HEK293 (cell line): ENCODE measurements at regions not wholly inside any gene's neighbourhood (a gene's known extent, or its start where the extent isn't known, plus 50 kb on each side); places are given as distances from the start of the nearest gene placed in this dataset.

Experiments
- CTCF ChIA-PET: fragments of 350-600 bp; formaldehyde crosslinking; extraction: SDS; loops from one replicate; lab custom pipeline; 2021; ENCODE audit warnings: antibody characterized with exemption; lab: Yijun Ruan, JAX
- POLR2A ChIA-PET: fragments of 300-600 bp; formaldehyde crosslinking; extraction: SDS; loops from one replicate; lab custom pipeline; 2020; ENCODE audit warnings: antibody characterized with exemption, inconsistent platforms; lab: Yijun Ruan, JAX
- H3K27ac ChIP-seq: fragments of 200-500 bp; sonication (Bioruptor generic); 2 replicates; pipeline ENCODE4 v1.5.1; 2014; ENCODE audit warnings: low read depth, low read length, control low read depth, inconsistent platforms; ENCODE audit errors: extremely low read depth
- H3K36me3 ChIP-seq, 2 experiments: fragments of 200-500 bp in 1 of 2; sonication (Bioruptor generic) in 1 of 2; 1 replicate in 1 of 2; 2 replicates in 1 of 2; pipeline ENCODE4 v1.5.1; 2014 to 2017; ENCODE audit warnings: inconsistent platforms in 2 of 2, low read length in 2 of 2; ENCODE audit not compliant: control insufficient read depth in 2 of 2, insufficient read depth in 1 of 2
- H3K4me1 ChIP-seq: fragments of 200-500 bp; sonication (Bioruptor generic); 2 replicates; pipeline ENCODE4 v1.5.1; 2014; ENCODE audit warnings: mild to moderate bottlenecking, low read length, inconsistent platforms; ENCODE audit not compliant: control insufficient read depth, insufficient read depth
- H3K4me3 ChIP-seq: 2 replicates; pipeline ENCODE4 v1.5.1; 2011; ENCODE audit warnings: low read depth, mild to moderate bottlenecking, control low read depth, low read length, moderate library complexity
- H3K9me3 ChIP-seq: fragments of 200-500 bp; sonication (Bioruptor generic); 2 replicates; pipeline ENCODE4 v1.5.1; 2014; ENCODE audit warnings: low read depth, low read length, inconsistent platforms; ENCODE audit not compliant: control insufficient read depth, insufficient read depth
- ATF2 ChIP-seq: fragments of 450-650 bp; formaldehyde crosslinking; IDR thresholded peaks from 2 replicates; pipeline ENCODE4 v1.5.1; 2016; ENCODE audit warnings: missing biosample characterization, missing genetic modification characterization, low read depth
- HOXD13 ChIP-seq: sonication (generic); formaldehyde crosslinking; IDR thresholded peaks from 2 replicates; pipeline ENCODE4 v1.8.0; 2022; ENCODE audit warnings: missing genetic modification reagents, borderline replicate concordance
- INSM2 ChIP-seq: fragments of 450-650 bp; formaldehyde crosslinking; IDR thresholded peaks from 2 replicates; pipeline ENCODE4 v1.5.1; 2016; ENCODE audit warnings: missing biosample characterization, missing genetic modification characterization
- KLF1 ChIP-seq: fragments of 450-650 bp; formaldehyde crosslinking; IDR thresholded peaks from 2 replicates; pipeline ENCODE4 v1.5.1; 2016; ENCODE audit warnings: missing biosample characterization, missing genetic modification characterization
- OSR2 ChIP-seq: fragments of 450-650 bp; formaldehyde crosslinking; IDR thresholded peaks from 2 replicates; pipeline ENCODE4 v1.5.1; 2016; ENCODE audit warnings: missing biosample characterization, missing genetic modification characterization
- PRDM1 ChIP-seq: fragments of 450-650 bp; formaldehyde crosslinking; IDR thresholded peaks from 2 replicates; pipeline ENCODE4; 2016; ENCODE audit warnings: missing biosample characterization, missing genetic modification characterization
- PRDM10 ChIP-seq: fragments of 450-650 bp; formaldehyde crosslinking; IDR thresholded peaks from 2 replicates; pipeline ENCODE4 v1.5.1; 2016; ENCODE audit warnings: missing biosample characterization, missing genetic modification characterization
- PRDM6 ChIP-seq: fragments of 450-650 bp; formaldehyde crosslinking; IDR thresholded peaks from 2 replicates; pipeline ENCODE4 v1.5.1; 2017; ENCODE audit warnings: missing biosample characterization, missing genetic modification characterization
- SCRT1 ChIP-seq: fragments of 450-650 bp; formaldehyde crosslinking; IDR thresholded peaks from 2 replicates; pipeline ENCODE4 v1.5.1; 2016; ENCODE audit warnings: missing biosample characterization, missing genetic modification characterization, borderline replicate concordance
- SCRT2 ChIP-seq: fragments of 450-650 bp; formaldehyde crosslinking; IDR thresholded peaks from 2 replicates; pipeline ENCODE4 v1.5.1; 2016; ENCODE audit warnings: missing biosample characterization, missing genetic modification characterization
- WT1 ChIP-seq: fragments of 450-650 bp; formaldehyde crosslinking; IDR thresholded peaks from 2 replicates; pipeline ENCODE4 v1.5.1; 2016; ENCODE audit warnings: missing biosample characterization, missing genetic modification characterization
- ZBTB26 ChIP-seq: fragments of 450-650 bp; formaldehyde crosslinking; optimal IDR thresholded peaks from 2 replicates; pipeline ENCODE3; 2016; ENCODE audit warnings: missing biosample characterization, mild to moderate bottlenecking, missing genetic modification characterization
- ZNF133 ChIP-seq: fragments of 450-650 bp; formaldehyde crosslinking; IDR thresholded peaks from 2 replicates; pipeline ENCODE4 v1.5.1; 2016; ENCODE audit warnings: missing biosample characterization, missing genetic modification characterization
- ZNF302 ChIP-seq: fragments of 450-650 bp; formaldehyde crosslinking; IDR thresholded peaks from 2 replicates; pipeline ENCODE4 v1.5.1; 2016; ENCODE audit warnings: missing biosample characterization, missing genetic modification characterization, low read depth
- ZNF341 ChIP-seq: fragments of 450-650 bp; formaldehyde crosslinking; IDR thresholded peaks from 2 replicates; pipeline ENCODE4; 2016; ENCODE audit warnings: low read depth, missing biosample characterization, missing genetic modification characterization
- ZNF398 ChIP-seq: fragments of 450-650 bp; formaldehyde crosslinking; IDR thresholded peaks from 2 replicates; pipeline ENCODE4 v1.5.1; 2017; ENCODE audit warnings: missing biosample characterization, missing genetic modification characterization
- ZNF449 ChIP-seq: fragments of 450-650 bp; formaldehyde crosslinking; IDR thresholded peaks from 2 replicates; pipeline ENCODE4 v1.5.1; 2017; ENCODE audit warnings: missing biosample characterization, mild to moderate bottlenecking, missing genetic modification characterization, moderate library complexity
- ZNF548 ChIP-seq: fragments of 450-650 bp; formaldehyde crosslinking; IDR thresholded peaks from 2 replicates; pipeline ENCODE4 v1.5.1; 2016; ENCODE audit warnings: missing biosample characterization, missing genetic modification characterization
- ZNF830 ChIP-seq: fragments of 450-650 bp; IDR thresholded peaks from 2 replicates; pipeline ENCODE4 v1.5.0; 2018; ENCODE audit warnings: missing biosample characterization, missing genetic modification characterization, low read depth, mild to moderate bottlenecking, moderate library complexity
- ZXDB ChIP-seq: fragments of 450-650 bp; formaldehyde crosslinking; IDR thresholded peaks from 2 replicates; pipeline ENCODE4 v1.5.1; 2016; ENCODE audit warnings: missing biosample characterization, missing genetic modification characterization

- POLR2A ChIA-PET = interaction anchor here (3.4 kb wide), 1 partner anchor 345 kb away, joined by 16 read pairs; the partner anchor contains the start of gene SOX9
- TF ChIP-seq PRDM1 (no peak), KLF1 (peak; percentile 69), ZNF133 (tag by site-specific recombination) (no peak), WT1 (tag by site-specific recombination) (peak; percentile 89), PRDM10 (tag by site-specific recombination) (peak; percentile 12; the same call in 1 of the 2 replicates), INSM2 (tag by site-specific recombination) (0 out of 2 replicates have a peak, but pooled peaks have one; percentile 14), ZNF830 (tag by site-specific recombination) (no peak), SCRT1 (tag by site-specific recombination) (peak; percentile 70; the same call in 1 of the 2 replicates), ZNF341 (0 out of 2 replicates have a peak, but pooled peaks have one; percentile 18), SCRT2 (tag by site-specific recombination) (peak; percentile 98), PRDM6 (tag by site-specific recombination) (0 out of 2 replicates have a peak, but pooled peaks have one; percentile 48), ATF2 (peak; percentile 90), ZNF398 (tag by site-specific recombination) (peak; percentile 63)
- Histone ChIP-seq H3K4me1 (peaks cover 11% of the 10 kb centered on the region), H3K4me3 (no peak overlapping the region; the same call in 1 of the 2 replicates), H3K9me3 (no peaks in the 10 kb centered on the region), H3K36me3 (no peaks in the 10 kb centered on the region), H3K27ac (peak overlapping the region; percentile 25; the same call in 1 of the 2 replicates)
- CTCF ChIA-PET = interaction anchor here (0.6 to 2.6 kb wide), 2 partner anchors 91 to 99 kb away, joined by 4 to 7 read pairs; no protein-coding TSS in a partner anchor
These were observed 345.4 kb downstream of the SOX9 start for GRCh38 chr17:72466199-72466598.

GRCh38 chr17:72466606-72467005, 345.8 kb downstream of the SOX9 start:
- POLR2A ChIA-PET = interaction anchor here (3.4 kb wide), 1 partner anchor 345 kb away, joined by 16 read pairs; the partner anchor contains the start of gene SOX9
- no peak overlapping the region for H3K27ac ChIP-seq
- no peaks in the 10 kb centered on the region for H3K36me3 ChIP-seq
- peaks cover 11% of the 10 kb centered on the region for H3K4me1 ChIP-seq
- CTCF ChIA-PET = interaction anchor here (0.8 to 2.6 kb wide), 2 partner anchors 73 to 91 kb away, joined by 3 to 7 read pairs; no protein-coding TSS in a partner anchor
- no peaks in the 10 kb centered on the region for H3K9me3 ChIP-seq
- H3K4me3 ChIP-seq = no peak overlapping the region
- no peak for TF ChIP-seq ZNF449
- TF ChIP-seq OSR2 = no peak
- TF ChIP-seq ZNF548 (tag by site-specific recombination) = no peak
- no peak for TF ChIP-seq ZXDB (tag by site-specific recombination)
- TF ChIP-seq ZBTB26 = no peak
- no peak for TF ChIP-seq HOXD13 (CRISPR knock-in tag)
- no peak for TF ChIP-seq ZNF302 (tag by site-specific recombination)
